ENCODE measurements at regions not wholly inside any gene's neighbourhood (a gene's known extent, or its start where the extent isn't known, plus 50 kb on each side); places are given as distances from the start of the nearest gene placed in this dataset.

- WGBS, 2 experiments (ENCODE audit: extremely low coverage in 1 of 2, insufficient coverage in 1 of 2, insufficient read length in 1 of 2, insufficient replicate concordance in 2 of 2, low coverage in 1 of 2, low lambda C conversion rate in 2 of 2, missing lambda C conversion rate in 1 of 2): 83% methylated on average over 12 of the region's 12 CpGs; no CpG with 5 or more reads in 1 of the 2 experiments
Measured at GRCh38 chr5:154534457-154535050, 56.5 kb upstream of the HAND1 start.

More at GRCh38 chr5:154534457-154535050, 56.5 kb upstream of the HAND1 start:
- Histone ChIP-seq H3K4ac (replicated peaks; ENCODE audit: insufficient read length, low read depth, low read length) (no peak overlapping the region), H3K4me1 (replicated peaks in 1 of 4; ENCODE audit: control insufficient read depth in 3 of 4, insufficient read depth in 4 of 4, low read length in 3 of 4) (no peaks in the 10 kb centered on the region), H2BK20ac (ENCODE audit: low read length) (no peak overlapping the region), H3K36me3 (ENCODE audit: control insufficient read depth in 2 of 4, insufficient read depth in 4 of 4, low read length in 3 of 4) (no peaks in the 10 kb centered on the region; a peak in 1 of 8 replicates), H3K27me3 (replicated peaks in 1 of 4; ENCODE audit: control insufficient read depth in 3 of 4, extremely low read depth in 1 of 4, insufficient read depth in 3 of 4, low read length in 3 of 4) (no peaks in the 10 kb centered on the region), H2AFZ (ENCODE audit: low read length) (no peak overlapping the region; the same call in 1 of the 2 replicates), H2AK5ac (ENCODE audit: low read depth, low read length) (no peak overlapping the region), H3K4me3 (ENCODE audit: extremely low read depth in 1 of 4, insufficient read depth in 2 of 4, low read depth in 3 of 4, low read length in 4 of 4) (no peak overlapping the region), H3K23me2 (ENCODE audit: low read depth, low read length) (no peaks in the 10 kb centered on the region), H3K79me2 (ENCODE audit: control insufficient read depth in 1 of 2, insufficient read depth in 2 of 2, low read length in 2 of 2) (no peaks in the 10 kb centered on the region), H3K14ac (ENCODE audit: insufficient read length) (no peak overlapping the region), H3K4me2 (ENCODE audit: insufficient read depth in 1 of 2, low read depth in 2 of 2, low read length in 2 of 2) (no peak overlapping the region), H3K23ac (ENCODE audit: insufficient read length) (no peak overlapping the region), H4K5ac (ENCODE audit: insufficient read length, low read depth, low read length) (no peak overlapping the region), H3K56ac (replicated peaks; ENCODE audit: insufficient read length, low read depth, low read length) (no peak overlapping the region), H4K8ac (ENCODE audit: extremely low read depth, insufficient read depth, low read length) (no peak overlapping the region; the same call in 1 of the 2 replicates), H3K79me1 (ENCODE audit: low read depth, low read length) (no peaks in the 10 kb centered on the region), H2BK15ac (ENCODE audit: low read length) (no peak overlapping the region), H4K91ac (replicated peaks; ENCODE audit: insufficient read length, low read length) (no peak overlapping the region), H3K27ac (ENCODE audit: low read depth, low read length) (no peak overlapping the region), H4K20me1 (replicated peaks in 1 of 2; ENCODE audit: control insufficient read depth in 1 of 2, insufficient read depth in 2 of 2, low read length in 2 of 2) (no peaks in the 10 kb centered on the region), H2BK5ac (ENCODE audit: low read depth, low read length) (no peak overlapping the region), H2BK120ac (replicated peaks; ENCODE audit: low read depth, low read length) (no peak overlapping the region), H3K9ac (replicated peaks in 1 of 4; ENCODE audit: extremely low read depth in 1 of 4, low read depth in 3 of 4, low read length in 3 of 4) (peak overlapping the region in 1 of 4 experiments; percentile 5; a peak in 1 of 7 replicates), H2BK12ac (ENCODE audit: low read depth, low read length) (no peak overlapping the region), H3K9me3 (ENCODE audit: insufficient read depth in 2 of 2, low read depth in 1 of 2, low read length in 1 of 2) (no peaks in the 10 kb centered on the region), H3K18ac (ENCODE audit: extremely low read depth, low read length) (no peak overlapping the region)
- TF ChIP-seq EP300 (IDR thresholded peaks at IDR 0.05; ENCODE audit: borderline replicate concordance in 1 of 2, low read depth in 2 of 2, low read length in 2 of 2) (no peak), KDM1A (IDR thresholded peaks at IDR 0.05; ENCODE audit: borderline replicate concordance, low read length) (no peak), SP2 (IDR thresholded peaks at IDR 0.05; ENCODE audit: low read length) (no peak), SIN3A (conservative IDR thresholded peaks at IDR 0.05 in 1 of 2, IDR thresholded peaks at IDR 0.05 in 1 of 2; ENCODE audit: low read depth in 1 of 2, low read length in 2 of 2) (no peak), ASH2L (IDR thresholded peaks at IDR 0.05; ENCODE audit: low read length) (no peak), CTCF (IDR thresholded peaks at IDR 0.05; ENCODE audit: control extremely low read depth in 1 of 3, insufficient read depth in 1 of 3, low read depth in 1 of 3, low read length in 3 of 3) (no peak)
- FAIRE-seq (no peak), DNase-seq (ENCODE audit: low read depth in 1 of 2, low spot score in 2 of 2) (peak in 1 of 2 experiments; percentile 39)
- ChIA-PET CTCF (ENCODE audit: partially characterized antibody) (interaction anchor here (0.6 to 2.1 kb wide), 4 partner anchors 9 to 68 kb away, joined by 3 to 6 read pairs (median 4); no protein-coding TSS in a partner anchor), POLR2A (ENCODE audit: partially characterized antibody) (interaction anchor here (0.6 kb wide), 1 partner anchor 62 kb away, joined by 5 read pairs; no protein-coding TSS in a partner anchor)
